Ishikawa (cell line): ENCODE measurements at regions not wholly inside any gene's neighbourhood (a gene's known extent, or its start where the extent isn't known, plus 50 kb on each side); places are given as distances from the start of the nearest gene placed in this dataset.

ENCODE experiments used
- RAD21 ChIP-seq: IDR thresholded peaks from 2 replicates; pipeline ENCODE4 v1.6.1; 2012; ENCODE audit warnings: low read depth
- TCF12 ChIP-seq: IDR thresholded peaks from 2 replicates; pipeline ENCODE4 v1.6.1; 2012; ENCODE audit warnings: low read depth

DNA sequence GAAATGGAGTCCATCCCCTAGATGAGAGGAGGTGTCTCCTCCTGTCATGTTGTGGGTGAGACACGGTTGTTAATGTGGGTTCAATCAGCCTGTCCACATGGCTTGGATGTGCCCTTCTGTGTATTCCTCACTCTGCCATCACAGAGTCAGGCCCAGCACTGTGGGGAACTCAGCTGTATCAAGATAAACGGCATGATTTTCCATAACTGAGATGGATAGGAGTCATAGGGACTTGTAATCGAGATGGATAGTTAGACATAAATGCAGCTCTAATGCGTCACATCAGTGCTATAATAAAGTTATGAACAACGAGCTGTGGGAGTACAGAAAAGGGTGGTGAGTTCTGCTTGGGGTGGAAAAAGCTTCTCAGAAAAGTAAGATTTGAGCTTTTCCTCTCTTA is 152.9 kb downstream of the RWDD3 start:
- TF ChIP-seq RAD21 (no peak), TCF12 (no peak)
